ENCODE measurements at regions not wholly inside any gene's neighbourhood (a gene's known extent, or its start where the extent isn't known, plus 50 kb on each side); places are given as distances from the start of the nearest gene placed in this dataset.

GRCh38 chr1:207965392-207966387 is 54.8 kb upstream of the CD34 start:
- DNase-seq (ENCODE audit: low read depth, low spot score) (no peak), ATAC-seq (no peak)
- Histone ChIP-seq H3K36me3 (ENCODE audit: control insufficient read depth in 1 of 2, insufficient read depth in 2 of 2, low read length in 2 of 2) (no peaks in the 10 kb centered on the region), H3K4me1 (ENCODE audit: control insufficient read depth in 1 of 2, insufficient read depth in 2 of 2, low read length in 2 of 2) (peaks cover 7 to 13% of the 10 kb centered on the region in 2 experiments; a peak in 3 of 4 replicates), H4K20me1 (ENCODE audit: insufficient read depth) (no peaks in the 10 kb centered on the region), H3K27ac (ENCODE audit: low read depth, low read length) (no peak overlapping the region), H3K27me3 (ENCODE audit: insufficient read depth, low read length) (no peaks in the 10 kb centered on the region), H3K9ac (ENCODE audit: low read length) (no peak overlapping the region), H3K4me2 (ENCODE audit: low read length) (no peak overlapping the region), H3K4me3 (replicated peaks in 1 of 2; ENCODE audit: low read depth in 1 of 2, low read length in 2 of 2) (no peak overlapping the region), H3K79me2 (ENCODE audit: insufficient read depth, low read length) (no peaks in the 10 kb centered on the region), H2AFZ (ENCODE audit: low read depth, low read length, poor library complexity, severe bottlenecking) (no peak overlapping the region), H3K9me2 (ENCODE audit: insufficient read depth) (no peaks in the 10 kb centered on the region), H3K9me3 (ENCODE audit: control insufficient read depth in 1 of 2, insufficient read depth in 1 of 2, low read depth in 1 of 2, low read length in 2 of 2) (no peaks in the 10 kb centered on the region)
- ChIA-PET POLR2A (no interaction called here), RAD21 (ENCODE audit: low non-redundant PET in 1 of 2, low total read pairs in 2 of 2, uncharacterized antibody in 2 of 2, unreplicated experiment in 2 of 2) (no interaction called here), CTCF (interaction anchor here (1.0 to 3.6 kb wide), 4 partner anchors 69 to 96 kb away, joined by 3 to 69 read pairs (median 33); no protein-coding TSS in a partner anchor)
- BruUV-seq (replicated peaks): no TSS peak
- TF ChIP-seq ELF1 (IDR thresholded peaks at IDR 0.05; ENCODE audit: borderline replicate concordance, low read depth) (no peak), CTCF (IDR thresholded peaks at IDR 0.05 in 2 of 3, conservative IDR thresholded peaks at IDR 0.05 in 1 of 3; ENCODE audit: borderline replicate concordance in 1 of 3, insufficient read depth in 1 of 3, low read depth in 2 of 3, low read length in 2 of 3) (0 out of 6 replicates have a peak, but pooled peaks of 1 of the 3 experiments have one; percentile 12), TCF7L2 (IDR thresholded peaks at IDR 0.05; ENCODE audit: borderline replicate concordance, extremely low read depth, insufficient read depth, insufficient read length) (peak; percentile 58)
- intact Hi-C loops (cut with micrococcal nuclease): no loop called here

All from HCT116 (cell line).